ENCODE measurements at regions not wholly inside any gene's neighbourhood (a gene's known extent, or its start where the extent isn't known, plus 50 kb on each side); places are given as distances from the start of the nearest gene placed in this dataset.
"Not testable (repeated sequence)": the region's sequence is repeated elsewhere in the genome, so short reads cannot be mapped to it uniquely, and the experiment has no call there.

DNA sequence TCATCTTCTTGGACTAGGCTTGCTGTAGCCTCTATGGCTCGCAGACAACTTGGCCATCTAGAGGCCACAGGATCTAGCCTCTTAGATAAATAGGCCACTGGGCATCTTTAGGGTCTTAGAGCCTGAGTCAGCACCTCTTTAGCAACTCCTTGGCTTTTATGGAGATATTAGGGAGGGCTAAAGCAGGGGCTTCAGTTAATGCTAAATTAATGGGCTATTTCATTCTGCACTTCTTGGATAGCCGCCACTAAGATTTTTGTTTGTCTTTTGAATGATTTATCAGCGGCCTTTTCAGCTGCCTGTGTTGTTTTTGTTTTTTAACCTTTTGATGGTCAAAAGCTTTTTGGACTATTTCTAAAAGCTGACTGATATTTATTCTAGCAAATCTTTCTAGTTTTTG, 118.3 kb downstream of the UNC93B1 start:
- H4K91ac ChIP-seq (replicated peaks; ENCODE audit: insufficient read length, low read length); H3K23ac ChIP-seq (ENCODE audit: insufficient read length); H2AK5ac ChIP-seq (ENCODE audit: low read depth, low read length); H2AFZ ChIP-seq (ENCODE audit: low read length); H2BK12ac ChIP-seq (ENCODE audit: low read depth, low read length); H4K5ac ChIP-seq (ENCODE audit: insufficient read length, low read depth, low read length); H3K9ac ChIP-seq (replicated peaks in 1 of 4; ENCODE audit: extremely low read depth in 1 of 4, low read depth in 3 of 4, low read length in 3 of 4); FAIRE-seq; H3K27me3 ChIP-seq (replicated peaks in 1 of 4; ENCODE audit: control insufficient read depth in 3 of 4, extremely low read depth in 1 of 4, insufficient read depth in 3 of 4, low read length in 3 of 4); H3K79me1 ChIP-seq (ENCODE audit: low read depth, low read length); H3K4me2 ChIP-seq (ENCODE audit: insufficient read depth in 1 of 2, low read depth in 2 of 2, low read length in 2 of 2); DNase-seq (ENCODE audit: low read depth in 1 of 2, low spot score in 2 of 2); H2BK5ac ChIP-seq (ENCODE audit: low read depth, low read length); H3K56ac ChIP-seq (replicated peaks; ENCODE audit: insufficient read length, low read depth, low read length); H3K27ac ChIP-seq (ENCODE audit: low read depth, low read length); H3K4ac ChIP-seq (replicated peaks; ENCODE audit: insufficient read length, low read depth, low read length); H3K4me1 ChIP-seq (replicated peaks in 1 of 4; ENCODE audit: control insufficient read depth in 3 of 4, insufficient read depth in 4 of 4, low read length in 3 of 4); H3K4me3 ChIP-seq (ENCODE audit: extremely low read depth in 1 of 4, insufficient read depth in 2 of 4, low read depth in 3 of 4, low read length in 4 of 4); H2BK20ac ChIP-seq (ENCODE audit: low read length); POLR2A ChIA-PET (ENCODE audit: partially characterized antibody); H3K36me3 ChIP-seq (ENCODE audit: control insufficient read depth in 2 of 4, insufficient read depth in 4 of 4, low read length in 3 of 4); H4K8ac ChIP-seq (ENCODE audit: extremely low read depth, insufficient read depth, low read length); H3K14ac ChIP-seq (ENCODE audit: insufficient read length); H3K18ac ChIP-seq (ENCODE audit: extremely low read depth, low read length); H3K9me3 ChIP-seq (ENCODE audit: insufficient read depth in 2 of 2, low read depth in 1 of 2, low read length in 1 of 2); H3K79me2 ChIP-seq (ENCODE audit: control insufficient read depth in 1 of 2, insufficient read depth in 2 of 2, low read length in 2 of 2); H2BK120ac ChIP-seq (replicated peaks; ENCODE audit: low read depth, low read length); H2BK15ac ChIP-seq (ENCODE audit: low read length); H3K23me2 ChIP-seq (ENCODE audit: low read depth, low read length); H4K20me1 ChIP-seq (replicated peaks in 1 of 2; ENCODE audit: control insufficient read depth in 1 of 2, insufficient read depth in 2 of 2, low read length in 2 of 2): not testable (repeated sequence)
- 90% methylated on average over 3 of the region's 3 CpGs; no CpG with 5 or more reads in 1 of the 2 experiments for WGBS, 2 experiments (ENCODE audit: extremely low coverage in 1 of 2, insufficient coverage in 1 of 2, insufficient read length in 1 of 2, insufficient replicate concordance in 2 of 2, low coverage in 1 of 2, low lambda C conversion rate in 2 of 2, missing lambda C conversion rate in 1 of 2)
- CTCF ChIA-PET (ENCODE audit: partially characterized antibody) = interaction anchor here (0.6 to 1.6 kb wide), 3 partner anchors 24 to 109 kb away, joined by 3 to 4 read pairs (median 3); no protein-coding TSS in a partner anchor

DNA sequence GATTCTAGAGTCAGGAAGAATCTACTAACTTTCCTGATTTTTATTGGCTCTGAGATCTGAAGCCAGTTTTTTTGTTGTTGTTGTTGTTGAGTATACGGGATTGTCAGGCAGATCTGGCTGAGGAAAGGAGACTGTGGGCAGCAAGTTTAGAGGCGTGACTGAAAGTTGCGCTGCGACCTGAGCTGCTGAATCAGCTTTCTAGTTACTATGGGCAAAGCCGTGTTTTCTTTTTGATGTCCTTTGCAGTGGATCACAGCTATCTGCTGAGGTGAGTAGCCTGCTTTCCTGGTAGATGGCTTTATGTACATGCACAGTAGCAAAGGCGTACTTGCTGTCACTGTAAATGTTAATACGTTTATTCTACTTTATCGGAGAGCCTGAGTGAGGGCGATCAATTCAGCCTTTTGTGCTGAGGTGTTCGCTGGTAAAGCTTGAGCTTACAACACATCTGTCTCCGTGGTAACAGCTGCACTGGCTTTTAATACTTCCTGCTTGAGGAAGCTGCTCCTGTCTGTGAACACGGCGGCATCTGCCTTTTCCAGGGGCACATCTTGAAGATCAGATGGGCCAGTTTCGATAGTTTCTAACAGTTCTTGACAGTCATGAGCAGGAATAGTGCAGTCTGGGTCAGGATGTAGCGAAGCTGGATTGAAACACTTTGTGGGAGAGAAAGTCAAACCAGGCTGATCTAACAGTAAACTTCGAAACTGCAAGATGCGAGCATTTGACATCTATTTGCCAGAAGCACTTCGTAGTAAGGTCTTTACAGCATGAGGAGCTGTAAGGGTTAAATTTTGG, 118.9 kb downstream of the UNC93B1 start:
- H3K9ac ChIP-seq (replicated peaks in 1 of 4; ENCODE audit: extremely low read depth in 1 of 4, low read depth in 3 of 4, low read length in 3 of 4); H2BK12ac ChIP-seq (ENCODE audit: low read depth, low read length); H3K4me1 ChIP-seq (replicated peaks in 1 of 4; ENCODE audit: control insufficient read depth in 3 of 4, insufficient read depth in 4 of 4, low read length in 3 of 4); H3K27ac ChIP-seq (ENCODE audit: low read depth, low read length); H4K5ac ChIP-seq (ENCODE audit: insufficient read length, low read depth, low read length); POLR2A ChIA-PET (ENCODE audit: partially characterized antibody); H2BK20ac ChIP-seq (ENCODE audit: low read length); H3K4ac ChIP-seq (replicated peaks; ENCODE audit: insufficient read length, low read depth, low read length); H3K4me2 ChIP-seq (ENCODE audit: insufficient read depth in 1 of 2, low read depth in 2 of 2, low read length in 2 of 2); FAIRE-seq; H4K91ac ChIP-seq (replicated peaks; ENCODE audit: insufficient read length, low read length); H4K8ac ChIP-seq (ENCODE audit: extremely low read depth, insufficient read depth, low read length); H2BK5ac ChIP-seq (ENCODE audit: low read depth, low read length); H3K14ac ChIP-seq (ENCODE audit: insufficient read length); H2AFZ ChIP-seq (ENCODE audit: low read length); H3K79me2 ChIP-seq (ENCODE audit: control insufficient read depth in 1 of 2, insufficient read depth in 2 of 2, low read length in 2 of 2); H3K79me1 ChIP-seq (ENCODE audit: low read depth, low read length); H2BK15ac ChIP-seq (ENCODE audit: low read length); DNase-seq (ENCODE audit: low read depth in 1 of 2, low spot score in 2 of 2); H3K23ac ChIP-seq (ENCODE audit: insufficient read length); H2AK5ac ChIP-seq (ENCODE audit: low read depth, low read length); H4K20me1 ChIP-seq (replicated peaks in 1 of 2; ENCODE audit: control insufficient read depth in 1 of 2, insufficient read depth in 2 of 2, low read length in 2 of 2); H2BK120ac ChIP-seq (replicated peaks; ENCODE audit: low read depth, low read length); H3K18ac ChIP-seq (ENCODE audit: extremely low read depth, low read length); H3K9me3 ChIP-seq (ENCODE audit: insufficient read depth in 2 of 2, low read depth in 1 of 2, low read length in 1 of 2); H3K36me3 ChIP-seq (ENCODE audit: control insufficient read depth in 2 of 4, insufficient read depth in 4 of 4, low read length in 3 of 4); H3K4me3 ChIP-seq (ENCODE audit: extremely low read depth in 1 of 4, insufficient read depth in 2 of 4, low read depth in 3 of 4, low read length in 4 of 4); H3K27me3 ChIP-seq (replicated peaks in 1 of 4; ENCODE audit: control insufficient read depth in 3 of 4, extremely low read depth in 1 of 4, insufficient read depth in 3 of 4, low read length in 3 of 4); H3K23me2 ChIP-seq (ENCODE audit: low read depth, low read length); H3K56ac ChIP-seq (replicated peaks; ENCODE audit: insufficient read length, low read depth, low read length): not testable (repeated sequence)
- 82% methylated on average over 18 of the region's 18 CpGs; no CpG with 5 or more reads in 1 of the 2 experiments for WGBS, 2 experiments (ENCODE audit: extremely low coverage in 1 of 2, insufficient coverage in 1 of 2, insufficient read length in 1 of 2, insufficient replicate concordance in 2 of 2, low coverage in 1 of 2, low lambda C conversion rate in 2 of 2, missing lambda C conversion rate in 1 of 2)
- CTCF ChIA-PET (ENCODE audit: partially characterized antibody) = interaction anchor here (0.9 to 1.6 kb wide), 3 partner anchors 23 to 136 kb away, joined by 3 to 4 read pairs (median 3); no protein-coding TSS in a partner anchor

All from H1 (cell line).